HepG2 (cell line): ENCODE measurements at regions not wholly inside any gene's neighbourhood (a gene's known extent, or its start where the extent isn't known, plus 50 kb on each side); places are given as distances from the start of the nearest gene placed in this dataset.

Experiments used
- ATAC-seq: fragments of 200-7000 bp; cut with Tn5 transposase; 3 replicates; pipeline ENCODE4 v1.9.1; 2020; ENCODE audit warnings: mild to moderate bottlenecking, moderate library complexity
- BruUV-seq: library from RNA; stranded (reverse); fragments of 400-500 nt; replicated peaks from 2 replicates; lab custom pipeline; 2021; lab: Mats Ljungman, UMichigan
- CTCF ChIA-PET: fragments of 300-600 bp; formaldehyde crosslinking; extraction: SDS; loops from one replicate; lab custom pipeline; 2021; ENCODE audit warnings: low total read pairs, inconsistent platforms, low intra/inter-chr PET ratio; lab: Yijun Ruan, JAX
- POLR2A ChIA-PET: fragments of 350-600 bp; sonication (Branson Sonifier 250); formaldehyde crosslinking; loops from one replicate; lab custom pipeline; 2020; ENCODE audit warnings: antibody characterized with exemption, inconsistent platforms; lab: Yijun Ruan, JAX
- DNase-seq: peaks from one replicate; pipeline ENCODE4 v3.0.0-alpha.2; 2015; ENCODE audit warnings: low spot score
- FAIRE-seq: peaks from 3 replicates; lab custom pipeline; 2011; peaks lifted over from hg19 to GRCh38; lab: Jason Lieb, UNC
- H2AFZ ChIP-seq: one replicate; pipeline ENCODE4 v1.6.1; 2011; ENCODE audit warnings: low read length, inconsistent platforms
- H3K27ac ChIP-seq: fragments of 300-600 bp; 3 replicates; pipeline ENCODE4 v1.8.0; 2011; ENCODE audit warnings: mixed run types, mild to moderate bottlenecking, mixed read lengths, low read length, inconsistent platforms; ENCODE audit not compliant: insufficient read depth; ENCODE audit errors: extremely low read length
- H3K27me3 ChIP-seq, 2 experiments: fragments of 200-600 bp in 1 of 2; 2 replicates in 1 of 2; 3 replicates in 1 of 2; pipeline versions ENCODE4 v1.6.0 to v1.8.0; 2011; ENCODE audit warnings: low read length in 2 of 2, mild to moderate bottlenecking in 2 of 2, moderate library complexity in 2 of 2, inconsistent platforms in 1 of 2; ENCODE audit not compliant: insufficient read depth in 2 of 2, control insufficient read depth in 1 of 2
- H3K36me3 ChIP-seq, 2 experiments: fragments of 200-600 bp in 1 of 2; replicated peaks in 1 of 2; 2 replicates in 1 of 2; 3 replicates in 1 of 2; pipeline versions ENCODE4 v1.5.1 to v1.8.0; 2011; ENCODE audit warnings: low read length in 2 of 2, inconsistent platforms in 1 of 2; ENCODE audit not compliant: insufficient read depth in 2 of 2, control insufficient read depth in 1 of 2
- H3K4me1 ChIP-seq: 2 replicates; pipeline ENCODE4 v1.5.1; 2012; ENCODE audit warnings: low read length, inconsistent platforms; ENCODE audit not compliant: insufficient read depth
- H3K4me2 ChIP-seq: 2 replicates; pipeline ENCODE4 v1.6.0; 2011; ENCODE audit warnings: low read depth, low read length, inconsistent platforms
- H3K4me3 ChIP-seq, 3 experiments: fragments of 200-600 bp in 1 of 3; sonication (generic), shearing (Covaris generic) in 1 of 3; replicated peaks in 1 of 3; 2 replicates each; pipeline ENCODE4 v1.5.1; 2011 to 2016; ENCODE audit warnings: low read length in 3 of 3, inconsistent platforms in 2 of 3, low read depth in 2 of 3, mild to moderate bottlenecking in 2 of 3, control low read depth in 1 of 3, mixed read lengths in 1 of 3; ENCODE audit not compliant: insufficient read depth in 1 of 3
- H3K79me2 ChIP-seq: one replicate; pipeline ENCODE4 v1.6.1; 2011; ENCODE audit warnings: low read length, inconsistent platforms; ENCODE audit not compliant: insufficient read depth
- H3K9ac ChIP-seq: 2 replicates; pipeline ENCODE4 v1.6.0; 2011; ENCODE audit warnings: mild to moderate bottlenecking, low read depth, low read length, inconsistent platforms; ENCODE audit not compliant: insufficient read depth
- H3K9me3 ChIP-seq: 2 replicates; pipeline ENCODE4 v1.5.1; 2012; ENCODE audit warnings: mild to moderate bottlenecking, low read length
- H4K20me1 ChIP-seq: 2 replicates; pipeline ENCODE4 v1.6.0; 2011; ENCODE audit warnings: inconsistent platforms, mild to moderate bottlenecking, low read length, moderate library complexity; ENCODE audit not compliant: insufficient read depth
- AHDC1 ChIP-seq: sonication (generic); formaldehyde crosslinking; IDR thresholded peaks from 2 replicates; pipeline ENCODE4 v1.5.1; 2020; ENCODE audit warnings: mild to moderate bottlenecking, missing genetic modification reagents, borderline replicate concordance
- HMGXB4 ChIP-seq, 2 experiments: sonication (generic) in 1 of 2; formaldehyde crosslinking in 1 of 2; IDR thresholded peaks; 2 replicates each; pipeline versions ENCODE4 v1.4.0 to v1.6.1; 2018 to 2020; ENCODE audit warnings: missing genetic modification reagents in 2 of 2, borderline replicate concordance in 1 of 2, low read depth in 1 of 2, mild to moderate bottlenecking in 1 of 2, missing biosample characterization in 1 of 2
- ISL2 ChIP-seq: sonication (generic); formaldehyde crosslinking; IDR thresholded peaks from 2 replicates; pipeline ENCODE4 v1.5.0; 2020; ENCODE audit warnings: missing genetic modification reagents
- NR2C2 ChIP-seq: sonication (generic); formaldehyde crosslinking; IDR thresholded peaks from 2 replicates; pipeline ENCODE4 v1.4.0; 2020; ENCODE audit warnings: missing genetic modification reagents, mild to moderate bottlenecking, moderate library complexity, borderline replicate concordance
- POGZ ChIP-seq: sonication (generic); formaldehyde crosslinking; IDR thresholded peaks from 2 replicates; pipeline ENCODE4 v1.4.0; 2020; ENCODE audit warnings: mild to moderate bottlenecking, missing genetic modification reagents
- UBTF ChIP-seq: sonication (generic); formaldehyde crosslinking; IDR thresholded peaks from 2 replicates; pipeline ENCODE4 v1.4.0; 2020; ENCODE audit warnings: mild to moderate bottlenecking, missing genetic modification reagents
- ZBTB4 ChIP-seq: sonication (generic); formaldehyde crosslinking; IDR thresholded peaks from 2 replicates; pipeline ENCODE4 v1.4.0; 2020; ENCODE audit warnings: missing genetic modification reagents, mild to moderate bottlenecking, borderline replicate concordance
- ZNF343 ChIP-seq: sonication (generic); formaldehyde crosslinking; IDR thresholded peaks from 2 replicates; pipeline ENCODE4 v1.4.0; 2020; ENCODE audit warnings: mild to moderate bottlenecking, missing genetic modification reagents
- ZNF441 ChIP-seq: sonication (generic); formaldehyde crosslinking; IDR thresholded peaks from 2 replicates; pipeline ENCODE4 v1.7.0; 2021; ENCODE audit warnings: missing genetic modification reagents, borderline replicate concordance
- ZNF747 ChIP-seq: sonication (generic); formaldehyde crosslinking; IDR thresholded peaks from 2 replicates; pipeline ENCODE4 v1.8.1; 2023; ENCODE audit warnings: missing genetic modification reagents, mild to moderate bottlenecking, borderline replicate concordance
- ZNF775 ChIP-seq: sonication (generic); formaldehyde crosslinking; IDR thresholded peaks from 2 replicates; pipeline ENCODE4 v1.4.0; 2020; ENCODE audit warnings: missing genetic modification reagents, mild to moderate bottlenecking, moderate library complexity, borderline replicate concordance
- WGBS: methylation state at CpG from one replicate; pipeline ENCODE4 v1.1.6; 2017; ENCODE audit warnings: low lambda C conversion rate; 5-methylcytosine and 5-hydroxymethylcytosine counted together
- in situ Hi-C: cut with HindIII; loops from 2 replicates; pipeline ENCODE4 v1.10.0; 2017; ENCODE audit warnings: low pct_unique_long_range_greater_than_20kb; ENCODE audit not compliant: extremely low pct_ligation_motif_present
- intact Hi-C: fragments of 100-400 bp; cut with micrococcal nuclease; formaldehyde crosslinking; loops from one replicate; pipeline ENCODE4 v1.10.0; 2022; ENCODE audit not compliant: unreplicated experiment

- DNase-seq (no peak), FAIRE-seq (no peak), ATAC-seq (no peak)
- 75% methylated on average over 6 of the region's 6 CpGs for WGBS
- H3K9me3 ChIP-seq, result no peaks in the 10 kb centered on the region
- BruUV-seq, result no TSS peak
- H3K27ac ChIP-seq, result no peak overlapping the region
- no peak overlapping the region for H3K4me2 ChIP-seq
- POLR2A ChIA-PET, result no interaction called here
- no peaks in the 10 kb centered on the region for H4K20me1 ChIP-seq
- peaks cover 13% of the 10 kb centered on the region for H3K4me1 ChIP-seq
- H3K79me2 ChIP-seq, result no peaks in the 10 kb centered on the region
- no peak overlapping the region for H3K9ac ChIP-seq
- in situ Hi-C loops, result no loop called here
- H3K36me3 ChIP-seq, result no peaks in the 10 kb centered on the region
- CTCF ChIA-PET, result no interaction called here
- intact Hi-C loops, result no loop called here
- H2AFZ ChIP-seq, result no peak overlapping the region
- H3K27me3 ChIP-seq, result no peaks in the 10 kb centered on the region
- no peak overlapping the region for H3K4me3 ChIP-seq
- TF ChIP-seq POGZ (CRISPR knock-in tag) (no peak), ISL2 (CRISPR knock-in tag) (no peak), ZNF441 (CRISPR knock-in tag) (no peak), HMGXB4 (CRISPR knock-in tag; IDR thresholded peaks at IDR 0.05; ENCODE audit: borderline replicate concordance in 1 of 2, low read depth in 1 of 2) (no peak), ZNF775 (CRISPR knock-in tag) (no peak), ZBTB4 (CRISPR knock-in tag) (no peak), NR2C2 (CRISPR knock-in tag) (no peak), AHDC1 (no peak), UBTF (no peak), ZNF343 (CRISPR knock-in tag) (no peak), ZNF747 (CRISPR knock-in tag) (no peak)
Measured at GRCh38 chr13:26477681-26478080, 79.8 kb upstream of the WASF3 start.
